HG02610 (cell line): ENCODE measurements at regions not wholly inside any gene's neighbourhood (a gene's known extent, or its start where the extent isn't known, plus 50 kb on each side); places are given as distances from the start of the nearest gene placed in this dataset.
"Not testable (repeated sequence)": the region's sequence is repeated elsewhere in the genome, so short reads cannot be mapped to it uniquely, and the experiment has no call there.

ENCODE experiments used
- ATAC-seq: cut with Tn5 transposase; IDR thresholded peaks from one replicate; pipeline ENCODE4 v1.9.1; 2021; ENCODE audit warnings: mild to moderate bottlenecking, moderate library complexity; ENCODE audit not compliant: unreplicated experiment

GRCh38 chr15:100764778-100765466, 114.7 kb upstream of the ALDH1A3 start:
- ATAC-seq = no peak

GRCh38 chr15:100765467-100766241, 114.0 kb upstream of the ALDH1A3 start:
- no peak for ATAC-seq

- ATAC-seq = no peak
Measured at GRCh38 chr15:100766243-100767000, 113.2 kb upstream of the ALDH1A3 start.

GRCh38 chr15:100767001-100767825, 112.4 kb upstream of the ALDH1A3 start:
- ATAC-seq = no peak

- ATAC-seq = no peak
Measured at GRCh38 chr15:100768501-100768931, 111.1 kb upstream of the ALDH1A3 start.

GRCh38 chr15:100769043-100769974, 110.3 kb upstream of the ALDH1A3 start:
- no peak for ATAC-seq

GRCh38 chr15:100769975-100770340, 109.7 kb upstream of the ALDH1A3 start:
- ATAC-seq = no peak

- ATAC-seq = no peak
Measured at GRCh38 chr15:100770661-100771584, 108.7 kb upstream of the ALDH1A3 start.

GRCh38 chr15:100771746-100772145, 107.9 kb upstream of the ALDH1A3 start:
- ATAC-seq = no peak

- ATAC-seq = no peak
Measured at GRCh38 chr15:100772478-100772877, 107.2 kb upstream of the ALDH1A3 start.

GRCh38 chr15:100772892-100773520, 106.6 kb upstream of the ALDH1A3 start:
- ATAC-seq = no peak

- ATAC-seq = not testable (repeated sequence)
Measured at GRCh38 chr15:100774044-100774443, 105.6 kb upstream of the ALDH1A3 start.

GRCh38 chr15:100775581-100776185, 103.9 kb upstream of the ALDH1A3 start:
- no peak for ATAC-seq

GRCh38 chr15:100777821-100778220, 101.8 kb upstream of the ALDH1A3 start:
- ATAC-seq = no peak

GRCh38 chr15:100778831-100779288, 100.8 kb upstream of the ALDH1A3 start:
- ATAC-seq = no peak

- no peak for ATAC-seq
Measured at GRCh38 chr15:100779331-100780207, 100.1 kb upstream of the ALDH1A3 start.
